Stimulated activated CD4-positive, alpha-beta T cell treated with anti-CD3 and anti-CD28 coated beads, Interleukin-1b, Interleukin-23, amount 100 ng/mL, for 48 hours (primary cell): ENCODE measurements at regions not wholly inside any gene's neighbourhood (a gene's known extent, or its start where the extent isn't known, plus 50 kb on each side); places are given as distances from the start of the nearest gene placed in this dataset.

Experiments
- DNase-seq: peaks from one replicate; pipeline ENCODE4 v3.0.0-alpha.2; 2020

GRCh38 chr4:144580430-144580829 is 65.5 kb upstream of the HHIP start:
- DNase-seq, result no peak

GRCh38 chr4:144582105-144582850 is 63.7 kb upstream of the HHIP start:
- no peak for DNase-seq

- no peak for DNase-seq
Observed at GRCh38 chr4:144582975-144583374, 63.0 kb upstream of the HHIP start.

- no peak for DNase-seq
Observed at GRCh38 chr4:144583658-144584057, 62.3 kb upstream of the HHIP start.

- DNase-seq, result no peak
Observed at GRCh38 chr4:144584428-144584827, 61.5 kb upstream of the HHIP start.

- no peak for DNase-seq
Observed at GRCh38 chr4:144589512-144589911, 56.4 kb upstream of the HHIP start.

GRCh38 chr4:144590020-144590419 is 55.9 kb upstream of the HHIP start:
- no peak for DNase-seq

GRCh38 chr4:144591401-144591800 is 54.6 kb upstream of the HHIP start:
- no peak for DNase-seq

GRCh38 chr4:144592264-144592663 is 53.7 kb upstream of the HHIP start:
- DNase-seq, result no peak

GRCh38 chr4:144594471-144594986 is 51.4 kb upstream of the HHIP start:
- DNase-seq, result no peak

GRCh38 chr4:144595681-144596080 is 50.3 kb upstream of the HHIP start:
- DNase-seq, result no peak
